Activated CD4-positive, CD25-positive, alpha-beta regulatory T cell treated with anti-CD3 and anti-CD28 coated beads, Interleukin-2, amount 50 U/mL, for 72 hours (primary cell): ENCODE measurements at regions not wholly inside any gene's neighbourhood (a gene's known extent, or its start where the extent isn't known, plus 50 kb on each side); places are given as distances from the start of the nearest gene placed in this dataset.
"Not testable (repeated sequence)": the region's sequence is repeated elsewhere in the genome, so short reads cannot be mapped to it uniquely, and the experiment has no call there.

ENCODE experiments used
- DNase-seq: peaks from one replicate; pipeline ENCODE4 v3.0.0; 2021

DNA sequence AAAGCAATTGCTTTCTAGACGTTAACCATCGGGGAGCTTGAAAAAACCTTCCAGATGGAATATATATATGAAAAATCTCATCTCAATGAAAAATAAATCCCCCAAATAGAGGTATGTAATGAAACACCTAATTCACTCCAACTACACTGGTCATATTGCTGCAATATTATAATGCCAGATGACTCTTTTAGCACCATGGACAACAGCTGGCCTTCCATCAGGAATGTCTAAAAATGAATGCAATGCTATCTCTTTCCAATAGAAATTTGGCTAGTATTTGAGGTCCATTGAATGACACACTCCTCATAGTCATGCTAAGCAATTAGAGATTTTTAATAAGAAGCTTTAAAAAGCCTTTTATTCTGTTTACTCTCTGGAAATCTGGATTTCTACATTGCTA lies 340.2 kb upstream of the BRINP1 start:
- no peak for DNase-seq

DNA sequence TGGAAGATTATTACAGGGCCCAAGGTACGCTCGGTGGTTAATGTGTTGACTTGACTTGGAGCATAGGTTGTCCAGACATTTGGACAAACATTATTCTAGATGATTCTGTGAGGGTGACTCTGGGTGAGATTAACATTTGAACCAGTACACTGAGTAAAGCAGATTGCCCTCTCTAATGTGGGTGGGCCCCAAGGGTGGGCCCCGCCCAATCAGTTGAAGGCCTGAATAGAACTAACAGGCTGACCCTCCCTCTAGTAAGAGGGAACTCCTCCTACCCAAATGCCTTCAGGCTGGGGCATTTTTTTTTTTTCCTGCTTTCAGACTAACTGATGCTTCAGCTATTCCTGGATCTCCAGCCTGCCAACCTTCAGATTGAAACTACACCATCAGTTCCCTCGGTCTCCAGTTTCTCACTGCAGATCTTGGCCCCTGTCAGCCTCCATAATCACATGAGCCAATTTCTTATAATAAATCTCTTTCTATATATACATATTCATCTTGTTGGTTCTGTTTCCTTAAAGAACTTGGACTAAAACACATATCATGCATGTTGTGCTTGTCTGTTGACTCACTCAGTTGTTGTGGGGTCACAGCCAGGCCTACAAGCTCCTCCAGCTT lies 338.1 kb upstream of the BRINP1 start:
- no peak for DNase-seq

DNA sequence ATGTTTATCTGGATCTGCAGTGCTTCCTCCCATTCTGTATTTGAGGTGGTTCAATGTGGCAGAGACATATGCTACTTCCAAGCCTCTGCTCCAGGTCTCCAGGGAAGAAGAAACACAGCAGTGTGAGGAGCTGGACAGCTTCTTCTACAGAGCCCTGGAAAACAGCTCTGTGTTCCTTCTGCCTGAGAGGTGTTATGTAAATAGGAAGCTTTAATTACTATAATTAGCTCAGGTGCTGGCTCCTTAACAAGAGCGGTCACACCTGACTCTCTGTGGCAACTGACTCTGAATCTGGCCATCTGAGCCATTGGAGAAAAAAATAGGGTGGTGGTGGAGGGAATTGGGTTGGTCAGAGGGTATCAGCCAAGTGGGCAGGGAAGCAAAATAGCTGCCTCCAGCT lies 332.4 kb upstream of the BRINP1 start:
- no peak for DNase-seq

DNA sequence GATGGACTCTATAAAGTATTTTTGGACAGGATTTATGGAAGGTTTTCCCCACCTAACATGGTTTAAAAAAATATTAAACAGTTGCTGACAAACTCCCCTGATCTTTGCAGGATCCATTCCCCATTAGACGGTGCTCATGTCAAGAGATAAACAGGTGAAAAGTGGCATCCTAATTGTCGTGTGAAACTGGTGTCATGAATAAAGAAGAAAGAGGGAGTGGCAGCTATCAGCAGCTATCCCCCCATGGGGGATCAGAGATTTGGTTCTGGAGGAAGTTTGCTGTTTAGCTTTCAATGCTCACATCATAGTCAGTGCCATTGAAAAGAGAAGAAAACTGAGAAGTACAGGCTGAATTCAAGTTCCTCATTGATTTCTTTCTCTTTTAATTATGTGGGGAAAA lies 329.3 kb upstream of the BRINP1 start:
- no peak for DNase-seq

DNA sequence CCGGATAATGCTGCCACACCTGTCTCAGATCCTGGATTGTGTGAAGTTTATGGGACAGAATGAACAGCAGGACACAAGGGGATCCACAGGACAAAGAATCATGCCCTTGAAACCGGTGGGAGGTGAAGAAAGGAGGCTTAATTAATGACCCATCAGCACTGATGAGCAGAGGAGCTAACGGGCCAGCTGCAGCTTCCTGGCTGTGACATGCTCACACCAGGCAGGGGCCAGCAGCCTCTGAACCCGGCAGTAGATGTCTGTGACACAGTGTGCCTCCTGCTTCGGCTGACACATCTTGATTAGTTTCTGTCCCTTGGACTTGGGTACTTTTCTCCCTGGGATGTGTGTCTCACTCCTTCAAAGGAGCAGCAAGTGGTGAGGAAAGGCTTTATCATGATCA lies 328.8 kb upstream of the BRINP1 start:
- no peak for DNase-seq

DNA sequence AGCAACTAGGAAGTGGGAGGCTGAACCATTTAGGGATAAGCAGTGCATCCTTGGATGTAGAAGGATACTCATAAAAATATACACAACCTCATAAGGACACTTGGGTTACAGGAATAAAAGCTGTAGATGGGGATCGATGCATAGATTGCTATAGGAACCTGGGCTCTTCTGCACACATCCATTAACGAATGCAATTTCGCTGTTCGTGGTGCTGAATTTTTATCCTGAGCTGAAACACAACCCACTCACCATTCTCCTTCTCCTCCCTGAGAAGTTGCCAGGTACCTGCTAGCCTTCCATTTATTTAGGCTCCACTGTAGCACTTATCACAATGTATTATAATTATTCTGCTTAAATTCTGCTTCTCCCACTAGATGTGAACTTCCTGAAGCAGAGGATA lies 320.6 kb upstream of the BRINP1 start:
- DNase-seq = no peak

DNA sequence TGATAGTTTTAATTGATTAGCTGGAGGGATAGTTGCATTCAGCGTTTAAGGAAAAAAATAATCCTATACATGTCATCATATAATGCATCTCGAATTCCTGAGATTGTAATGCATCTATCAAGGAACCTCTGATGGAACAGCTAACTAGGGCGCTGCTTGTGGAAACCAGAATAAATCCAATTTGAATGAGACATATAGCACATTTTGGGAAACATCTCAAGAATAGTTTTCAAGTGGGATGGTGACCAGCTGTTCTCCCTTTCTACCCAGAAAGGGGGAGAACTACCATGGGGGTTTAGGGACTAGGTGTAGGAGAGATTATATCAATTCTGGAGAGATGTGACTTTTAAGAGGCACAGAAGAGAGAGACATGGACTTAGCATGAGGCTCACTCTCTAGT lies 319.3 kb upstream of the BRINP1 start:
- DNase-seq = no peak

DNA sequence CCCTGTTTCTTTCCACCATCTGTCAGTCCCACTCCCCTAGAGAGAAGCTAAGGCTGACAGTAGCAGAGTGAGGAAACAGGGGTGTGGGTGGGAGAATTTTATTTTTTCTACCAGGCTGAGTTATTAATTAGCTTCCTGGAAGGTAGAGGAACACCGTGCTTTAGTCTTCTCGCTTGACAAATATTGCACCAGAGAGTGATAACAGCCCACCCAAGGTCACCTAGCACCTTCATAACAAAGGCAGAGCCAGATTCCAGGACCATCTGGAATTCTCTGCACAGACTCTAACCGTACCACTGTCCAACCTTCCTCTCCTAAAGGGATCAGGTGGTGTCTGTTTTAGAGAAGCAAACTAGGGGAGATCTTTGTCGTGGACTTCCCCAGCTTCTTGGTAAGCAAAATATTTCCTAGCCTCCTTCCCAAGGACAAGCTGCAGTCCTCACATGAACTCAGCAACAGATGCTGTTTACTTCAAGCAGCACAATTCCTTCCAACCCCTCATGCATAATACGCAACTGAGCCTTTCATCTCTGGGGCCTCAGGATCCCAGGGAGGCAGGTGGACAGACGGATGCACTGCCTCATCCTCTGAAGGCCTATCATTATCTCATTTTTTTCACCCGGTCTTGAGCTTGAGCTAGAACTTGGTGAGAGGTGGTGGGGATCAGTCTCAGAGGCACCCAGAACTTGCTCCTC lies 308.7 kb upstream of the BRINP1 start:
- no peak for DNase-seq

DNA sequence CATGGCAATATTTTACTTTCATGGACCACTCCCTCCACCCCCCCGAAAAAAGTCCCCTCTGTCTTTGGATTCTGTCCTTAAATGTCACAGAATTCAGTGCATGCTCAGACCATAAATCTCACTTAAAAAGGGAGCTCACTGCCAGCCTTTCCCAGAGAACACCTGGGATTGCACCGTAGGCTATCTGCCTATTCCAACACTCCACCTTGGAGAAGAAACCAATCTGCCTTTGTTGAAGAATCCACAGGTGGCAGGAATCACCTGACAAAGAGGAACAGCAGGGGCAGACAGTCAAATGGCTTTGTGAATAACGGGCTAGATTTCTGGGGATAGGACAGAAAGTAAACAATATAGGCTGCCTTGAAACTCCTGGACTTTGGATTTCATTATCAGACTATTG lies 306.7 kb upstream of the BRINP1 start:
- no peak for DNase-seq

DNA sequence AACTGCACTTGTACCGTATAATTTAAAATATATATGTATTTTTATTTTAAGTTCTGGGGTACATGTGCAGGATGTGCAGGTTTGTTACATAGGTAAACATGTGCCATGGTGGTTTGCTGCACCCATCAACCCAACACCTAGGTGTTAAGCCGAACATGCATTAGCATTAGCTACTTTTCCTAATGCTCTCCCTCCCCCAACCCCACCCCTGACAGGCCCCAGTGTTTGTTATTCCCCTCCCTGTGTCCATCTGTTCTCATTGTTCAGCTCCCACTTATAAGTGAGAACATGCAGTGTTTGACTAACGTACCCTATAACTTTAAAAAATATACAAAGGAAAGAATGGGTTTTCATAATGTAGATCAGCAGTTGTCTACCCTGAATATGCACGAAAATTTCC lies 303.5 kb upstream of the BRINP1 start:
- not testable (repeated sequence) for DNase-seq

DNA sequence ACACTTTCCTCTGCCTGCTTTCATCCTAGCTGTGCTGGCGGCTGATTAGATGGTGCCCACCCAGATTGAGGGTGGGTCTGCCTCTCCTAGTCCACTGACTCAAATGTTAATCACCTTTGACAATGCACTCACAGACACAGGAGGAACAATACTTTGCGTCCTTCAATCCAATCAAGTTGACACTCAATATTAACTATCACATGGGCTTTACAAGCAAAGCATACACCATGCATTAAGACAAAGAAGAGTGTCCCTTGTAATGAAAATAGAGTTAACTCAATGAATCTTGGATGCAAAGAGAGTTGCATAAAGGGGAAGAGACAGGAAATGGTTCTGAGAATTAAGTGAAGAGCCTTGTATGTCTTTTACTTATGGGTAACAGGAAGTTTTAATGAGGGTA lies 298.7 kb upstream of the BRINP1 start:
- DNase-seq = no peak

DNA sequence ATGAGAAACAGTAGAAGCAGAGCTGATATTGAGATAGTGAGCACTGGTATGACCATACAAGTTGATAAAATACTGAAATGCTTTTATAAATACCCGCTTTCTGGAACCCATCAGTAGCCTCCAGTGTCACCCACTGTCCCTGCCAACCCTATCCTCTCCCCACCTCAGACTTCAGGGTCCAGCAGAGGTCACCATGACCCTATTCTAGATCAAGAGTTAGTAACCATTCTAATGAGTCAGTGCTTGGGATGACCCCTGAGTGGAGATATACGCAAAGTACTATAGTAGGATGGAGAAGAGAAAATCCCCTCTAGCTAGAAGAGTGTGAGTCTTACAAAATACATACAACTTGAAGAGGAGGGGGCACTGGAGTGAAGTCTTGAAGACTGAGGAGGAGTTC lies 297.9 kb upstream of the BRINP1 start:
- DNase-seq = no peak

DNA sequence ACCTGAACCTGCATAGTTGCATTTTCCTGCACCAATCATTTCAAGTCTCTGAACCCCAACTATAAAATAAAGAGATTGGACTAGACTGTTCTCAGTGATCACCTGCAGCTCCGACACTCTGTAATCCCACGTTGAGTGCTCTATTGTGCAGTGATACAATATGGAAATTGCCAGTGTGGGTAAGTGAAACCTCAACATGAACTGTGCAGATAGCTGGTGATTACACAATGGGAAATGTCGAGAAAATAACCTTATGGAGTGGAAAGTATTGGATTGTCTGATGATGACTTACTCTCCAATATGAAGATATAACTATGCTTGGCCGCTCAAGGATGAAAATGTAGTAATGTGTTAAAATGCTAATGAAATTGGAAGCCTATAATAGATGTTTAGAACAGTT lies 293.1 kb upstream of the BRINP1 start:
- no peak for DNase-seq

DNA sequence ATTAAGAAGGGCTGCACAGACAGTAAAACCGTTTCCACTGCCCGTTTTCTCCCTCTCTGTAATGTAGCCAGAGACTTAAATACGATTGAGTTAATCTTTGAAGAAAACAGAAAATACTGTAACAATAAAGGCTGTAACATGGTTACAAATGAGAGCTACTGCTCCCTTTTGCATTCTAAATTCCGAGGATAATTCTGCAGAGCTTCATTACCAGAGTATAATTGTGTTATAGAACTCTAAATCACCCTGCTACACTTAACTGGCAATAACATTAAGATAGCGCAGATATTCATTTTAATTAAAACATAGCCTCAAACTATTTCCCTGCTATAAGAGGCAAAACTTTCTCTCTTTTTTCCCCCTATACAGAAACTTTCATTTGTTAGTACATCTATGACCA lies 283.7 kb upstream of the BRINP1 start:
- DNase-seq = no peak

DNA sequence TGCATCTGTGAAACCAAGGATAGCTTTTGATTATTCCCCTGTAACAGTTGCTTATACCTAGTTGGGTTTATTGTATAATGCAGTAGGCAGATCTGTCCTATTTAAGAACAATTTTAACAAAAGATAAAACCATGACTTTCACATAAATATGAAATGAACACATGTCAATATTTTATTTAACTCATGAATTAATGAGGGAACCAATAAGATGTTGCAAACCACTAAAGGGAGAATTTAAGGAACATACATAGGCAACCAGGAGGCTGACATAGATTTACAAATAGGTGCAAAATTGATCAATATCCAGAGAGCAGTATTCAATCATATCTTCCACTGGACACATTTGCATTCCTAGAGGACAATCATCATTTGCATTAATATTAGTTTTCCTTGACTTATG lies 280.0 kb upstream of the BRINP1 start:
- no peak for DNase-seq

DNA sequence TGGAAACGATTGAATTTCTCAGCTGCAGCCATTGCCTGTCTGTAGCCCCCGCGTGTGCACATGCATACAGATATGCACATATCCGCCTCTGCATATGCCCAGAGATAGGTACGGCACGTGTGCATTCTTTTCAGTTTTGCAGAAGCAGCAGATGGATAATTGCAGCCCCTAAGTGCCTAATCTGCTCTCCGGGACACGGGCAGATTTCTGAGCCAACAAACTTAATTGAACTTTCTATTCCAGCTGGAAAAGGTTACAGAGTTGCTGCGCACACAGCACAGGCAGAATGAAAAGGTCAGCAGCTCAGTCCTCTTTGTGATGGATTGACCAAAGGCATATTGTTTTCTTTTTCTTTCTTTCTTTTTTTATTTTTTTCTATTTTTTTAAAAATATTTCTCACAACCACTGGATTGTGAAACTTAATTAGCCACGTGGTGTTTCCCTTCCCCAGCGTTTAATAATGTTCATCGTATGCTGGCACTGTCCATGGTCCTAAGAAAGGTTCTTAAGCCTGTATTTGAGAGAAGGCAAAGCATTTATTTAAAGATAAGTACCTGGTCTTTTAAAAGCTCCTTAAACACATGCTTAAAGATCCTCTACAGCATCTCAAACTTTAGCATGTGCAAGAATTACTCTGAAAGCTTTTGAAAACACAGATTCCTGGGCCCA lies 270.2 kb upstream of the BRINP1 start:
- no peak for DNase-seq

DNA sequence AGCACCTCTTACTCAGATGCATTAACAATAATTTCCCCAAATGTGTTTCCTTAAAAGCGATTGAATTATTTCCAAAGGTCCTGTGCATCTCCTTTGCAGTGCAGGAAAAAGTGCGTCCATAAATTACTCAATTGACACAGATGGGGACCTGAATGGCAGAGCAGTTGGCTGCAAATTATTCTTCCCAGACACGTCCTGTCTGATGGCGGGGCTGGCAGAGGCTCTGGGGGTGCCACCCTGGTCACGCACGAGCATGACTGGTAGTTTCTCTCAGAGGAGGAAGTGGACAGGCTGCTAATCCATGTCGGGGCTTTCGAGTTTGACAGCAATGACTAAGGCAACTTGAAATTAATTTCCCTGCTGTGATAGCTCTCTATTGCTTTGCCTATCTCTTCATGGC lies 264.8 kb upstream of the BRINP1 start:
- no peak for DNase-seq

DNA sequence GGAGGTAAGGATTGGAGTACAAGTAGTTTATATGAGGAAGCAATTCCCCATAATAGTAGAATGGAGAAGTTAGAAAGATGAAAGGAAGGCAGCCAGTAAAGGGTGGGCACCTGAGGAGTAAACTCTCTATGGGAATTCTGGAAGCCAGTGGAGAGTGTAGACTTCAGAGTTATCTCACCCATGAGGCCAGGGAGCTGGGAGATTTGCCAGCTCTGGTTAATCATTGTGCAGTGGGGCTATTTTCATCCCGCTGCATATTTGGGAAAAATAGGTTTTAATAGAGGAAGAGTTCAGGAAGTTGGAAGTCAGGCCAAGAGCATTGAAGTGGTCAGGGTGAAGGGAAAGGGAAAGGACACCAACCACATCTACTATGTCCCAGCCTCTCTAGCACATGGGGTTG lies 242.3 kb upstream of the BRINP1 start:
- DNase-seq = no peak

DNA sequence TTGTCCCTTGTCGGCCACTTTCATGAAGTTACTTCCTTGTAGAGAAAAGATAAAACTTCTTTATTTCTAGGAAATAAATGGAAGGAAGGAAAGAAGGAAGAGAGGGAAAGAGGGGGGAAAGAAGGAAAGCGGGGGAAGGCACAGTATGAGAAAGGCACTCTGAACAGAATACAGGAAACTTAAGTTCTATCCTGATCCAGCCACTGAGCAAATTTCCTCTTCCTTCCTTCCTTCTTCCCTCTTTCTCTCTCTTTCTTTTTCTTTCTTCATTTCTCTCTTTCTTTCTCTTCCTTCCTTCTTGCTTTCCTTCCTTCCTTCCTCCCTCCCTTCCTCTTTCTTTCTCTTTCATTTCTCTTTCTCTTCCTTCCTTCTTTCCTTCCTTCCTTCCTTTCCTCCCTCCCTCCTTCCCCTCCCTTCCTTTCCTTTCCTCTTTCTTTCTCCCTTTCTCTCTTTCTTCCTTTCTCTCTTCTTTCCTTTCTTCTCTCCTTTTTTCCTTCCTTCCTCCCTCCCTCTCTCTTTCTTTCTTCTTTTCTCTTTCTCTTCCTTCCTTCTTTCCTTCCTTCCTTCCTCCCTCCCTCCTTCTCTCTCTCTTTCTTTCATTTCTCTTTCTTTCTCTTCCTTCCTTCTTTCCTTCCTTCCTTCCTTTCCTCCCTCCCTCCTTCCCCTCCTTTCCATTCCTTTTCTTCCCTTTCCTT lies 240.2 kb upstream of the BRINP1 start:
- no peak for DNase-seq

DNA sequence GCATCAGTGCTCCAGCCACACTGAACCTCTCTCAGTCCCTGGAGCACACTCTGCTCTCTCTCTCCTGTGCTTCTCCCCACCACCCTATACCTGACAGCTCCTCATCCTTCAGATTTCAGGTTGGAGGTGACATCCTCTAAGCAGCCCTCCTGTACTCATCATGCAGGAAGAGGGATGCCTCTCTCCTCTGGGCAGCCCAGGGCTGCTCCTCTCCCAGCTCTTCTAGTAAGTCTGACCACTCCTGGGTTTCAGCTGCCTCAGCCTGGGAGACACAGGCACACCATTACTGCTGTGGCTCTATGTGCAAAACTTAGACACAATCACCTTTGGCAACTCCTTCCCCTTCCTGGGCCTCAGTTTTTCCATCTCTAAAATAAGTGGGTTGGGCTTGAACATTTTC lies 232.4 kb upstream of the BRINP1 start:
- no peak for DNase-seq

DNA sequence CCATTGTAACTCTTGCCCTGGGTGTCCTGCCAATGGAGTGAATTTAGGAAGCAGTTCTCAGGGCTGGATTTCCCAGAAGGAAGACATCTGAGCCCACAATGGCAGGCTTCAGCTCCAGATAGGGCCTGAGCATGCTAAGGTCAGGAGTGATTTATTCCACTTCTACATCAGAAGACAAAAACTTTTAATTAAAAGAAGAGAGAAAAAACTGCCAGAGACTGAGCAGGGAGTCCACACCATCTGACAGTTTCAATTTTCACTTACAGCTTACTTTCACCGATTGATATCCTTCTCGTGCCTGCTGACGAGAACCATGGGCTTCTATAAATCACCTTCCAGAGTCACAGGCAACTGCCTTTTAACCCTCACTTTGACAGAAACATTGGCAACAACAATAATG lies 228.3 kb upstream of the BRINP1 start:
- DNase-seq = no peak

DNA sequence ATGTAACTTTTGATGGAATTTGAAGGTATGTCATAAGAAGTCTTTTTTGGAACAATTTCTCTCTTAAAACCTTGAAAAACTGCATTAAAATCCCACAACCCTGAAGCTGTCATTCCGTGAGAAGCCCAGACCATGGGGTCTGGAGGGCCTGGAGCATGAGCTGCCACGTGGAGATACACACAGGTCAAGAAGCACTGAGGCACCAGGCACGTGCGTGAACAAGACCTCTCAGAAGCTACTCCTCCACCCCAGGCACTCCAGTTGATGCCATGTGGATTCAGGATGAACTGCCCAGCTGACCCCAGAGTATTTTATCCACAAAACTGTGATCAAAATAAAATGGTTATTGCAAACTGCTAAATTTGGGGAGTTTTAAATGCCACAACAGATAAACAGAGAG lies 227.5 kb upstream of the BRINP1 start:
- no peak for DNase-seq

DNA sequence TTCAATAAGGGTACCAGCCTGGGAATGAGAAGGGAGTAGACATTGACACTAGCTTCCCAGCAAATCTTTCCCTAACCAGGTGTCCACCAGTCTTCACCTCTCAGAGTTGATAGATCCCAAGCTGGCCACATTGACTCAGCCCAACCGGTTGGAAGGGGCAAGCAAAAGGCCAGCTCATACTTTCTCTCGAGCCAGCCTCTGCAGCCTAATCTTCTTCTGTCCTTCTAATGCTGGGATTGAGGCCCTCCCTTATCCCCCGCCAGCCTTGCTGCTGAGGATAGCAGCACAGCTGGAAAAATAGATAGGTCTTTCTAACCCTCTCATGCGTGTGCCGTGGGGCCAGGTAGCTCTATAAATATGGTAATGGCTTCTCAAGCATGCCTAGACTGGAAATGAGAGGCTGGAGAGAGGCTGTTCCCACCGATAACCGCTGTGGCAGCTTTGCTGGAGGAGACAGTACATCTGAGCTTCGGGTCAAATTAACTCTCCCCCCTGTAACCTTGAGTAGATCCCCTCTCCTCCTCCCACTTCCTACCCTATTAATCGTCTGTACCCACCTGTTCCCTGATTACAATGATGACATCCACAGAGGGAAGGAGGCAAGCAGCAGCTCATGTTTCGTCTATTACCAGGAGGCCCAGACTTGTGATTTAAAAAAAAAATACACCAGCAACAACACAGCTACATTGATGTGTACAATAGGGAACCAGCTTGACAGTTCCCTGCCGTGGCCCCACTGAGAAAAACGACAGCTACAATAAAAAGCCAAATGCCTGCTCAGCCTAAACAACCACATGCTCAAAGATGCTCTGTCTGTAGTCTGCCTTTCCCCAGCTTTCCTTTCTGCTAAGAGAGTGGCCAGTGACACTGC lies 219.9 kb upstream of the BRINP1 start:
- no peak for DNase-seq
